ENCODE measurements at regions not wholly inside any gene's neighbourhood (a gene's known extent, or its start where the extent isn't known, plus 50 kb on each side); places are given as distances from the start of the nearest gene placed in this dataset.

GRCh38 chr15:87736401-87736800 lies 520.1 kb downstream of the NTRK3 start:
- no peak for TF ChIP-seq CTCF (IDR thresholded peaks at IDR 0.05)
- ATAC-seq (ENCODE audit: low FRiP score), result no peak
- no peak for DNase-seq (ENCODE audit: low spot score)

GRCh38 chr15:87735522-87735921 lies 521.0 kb downstream of the NTRK3 start:
- DNase-seq (ENCODE audit: low spot score) (no peak), ATAC-seq (ENCODE audit: low FRiP score) (no peak)
- no peak for TF ChIP-seq CTCF (IDR thresholded peaks at IDR 0.05)

GRCh38 chr15:87734571-87735373 lies 521.8 kb downstream of the NTRK3 start:
- ATAC-seq (ENCODE audit: low FRiP score) (no peak), DNase-seq (ENCODE audit: low spot score) (no peak)
- TF ChIP-seq CTCF (IDR thresholded peaks at IDR 0.05), result no peak

- DNase-seq (ENCODE audit: low spot score) (no peak), ATAC-seq (ENCODE audit: low FRiP score) (no peak)
- no peak for TF ChIP-seq CTCF (IDR thresholded peaks at IDR 0.05)
These were observed 522.6 kb downstream of the NTRK3 start for GRCh38 chr15:87733977-87734376.

- no peak for TF ChIP-seq CTCF (IDR thresholded peaks at IDR 0.05)
- ATAC-seq (ENCODE audit: low FRiP score), result no peak
- no peak for DNase-seq (ENCODE audit: low spot score)
These were observed 523.0 kb downstream of the NTRK3 start for GRCh38 chr15:87733541-87733941.

GRCh38 chr15:87732976-87733375 lies 523.6 kb downstream of the NTRK3 start:
- TF ChIP-seq CTCF (IDR thresholded peaks at IDR 0.05), result no peak
- ATAC-seq (ENCODE audit: low FRiP score) (no peak), DNase-seq (ENCODE audit: low spot score) (no peak)

- ATAC-seq (ENCODE audit: low FRiP score) (no peak), DNase-seq (ENCODE audit: low spot score) (no peak)
- no peak for TF ChIP-seq CTCF (IDR thresholded peaks at IDR 0.05)
These were observed 524.9 kb downstream of the NTRK3 start for GRCh38 chr15:87731630-87732029.

Data from omental fat pad (tissue), 3 donors.